HCT116 (cell line): ENCODE measurements at regions not wholly inside any gene's neighbourhood (a gene's known extent, or its start where the extent isn't known, plus 50 kb on each side); places are given as distances from the start of the nearest gene placed in this dataset.

ENCODE experiments used
- ATF3 ChIP-seq: IDR thresholded peaks from 2 replicates; pipeline ENCODE4 v1.6.1; 2012
- CEBPB ChIP-seq: IDR thresholded peaks from 2 replicates; pipeline ENCODE4 v1.6.1; 2012; ENCODE audit warnings: low read depth
- CTCF ChIP-seq, 3 experiments: fragments of 200-600 bp in 1 of 3; sonication (generic) in 1 of 3; IDR thresholded peaks in 2 of 3; conservative IDR thresholded peaks in 1 of 3; 2 replicates each; pipeline ENCODE4 v1.5.1; 2012 to 2017; ENCODE audit warnings: low read depth in 2 of 3, low read length in 2 of 3, antibody characterized with exemption in 1 of 3, borderline replicate concordance in 1 of 3, control low read depth in 1 of 3, mild to moderate bottlenecking in 1 of 3, mixed read lengths in 1 of 3, mixed run types in 1 of 3, moderate library complexity in 1 of 3; ENCODE audit not compliant: insufficient read depth in 1 of 3
- EZH2 ChIP-seq: fragments of 200-600 bp; sonication (generic); IDR thresholded peaks from 2 replicates; pipeline ENCODE4 v1.6.1; 2017; ENCODE audit warnings: antibody characterized with exemption, mixed run types
- EZH2phosphoT487 ChIP-seq: fragments of 200-600 bp; IDR thresholded peaks from 2 replicates; pipeline ENCODE4 v1.6.1; 2018; ENCODE audit warnings: antibody characterized with exemption, borderline replicate concordance
- POLR2A ChIP-seq: IDR thresholded peaks from 2 replicates; pipeline ENCODE4 v1.7.0; 2011; ENCODE audit warnings: borderline replicate concordance; ENCODE audit not compliant: insufficient read depth, insufficient read length; ENCODE audit errors: extremely low read depth
- POLR2AphosphoS5 ChIP-seq: IDR thresholded peaks from 2 replicates; pipeline ENCODE4 v1.6.1; 2011; ENCODE audit warnings: mild to moderate bottlenecking, low read depth, low read length, moderate library complexity
- RAD21 ChIP-seq: IDR thresholded peaks from 2 replicates; pipeline ENCODE4 v1.6.1; 2012; ENCODE audit warnings: low read depth, mild to moderate bottlenecking
- YY1 ChIP-seq: IDR thresholded peaks from 2 replicates; pipeline ENCODE4 v1.6.1; 2011; ENCODE audit warnings: low read length, low read depth, moderate library complexity, mild to moderate bottlenecking; ENCODE audit not compliant: insufficient replicate concordance; ENCODE audit errors: extremely low read depth

GRCh38 chr11:10625982-10626311 is 57.5 kb upstream of the LYVE1 start:
- no peak for TF ChIP-seq POLR2A
- TF ChIP-seq CTCF (IDR thresholded peaks at IDR 0.05 in 2 of 3, conservative IDR thresholded peaks at IDR 0.05 in 1 of 3; ENCODE audit: borderline replicate concordance in 1 of 3, insufficient read depth in 1 of 3, low read depth in 2 of 3, low read length in 2 of 3): no peak
- no peak for TF ChIP-seq CEBPB
- no peak for TF ChIP-seq RAD21
- no peak for TF ChIP-seq ATF3
- no peak for TF ChIP-seq POLR2AphosphoS5
- no peak for TF ChIP-seq YY1
- TF ChIP-seq EZH2: no peak
- no peak for TF ChIP-seq EZH2phosphoT487
